ENCODE measurements at regions not wholly inside any gene's neighbourhood (a gene's known extent, or its start where the extent isn't known, plus 50 kb on each side); places are given as distances from the start of the nearest gene placed in this dataset.

DNA sequence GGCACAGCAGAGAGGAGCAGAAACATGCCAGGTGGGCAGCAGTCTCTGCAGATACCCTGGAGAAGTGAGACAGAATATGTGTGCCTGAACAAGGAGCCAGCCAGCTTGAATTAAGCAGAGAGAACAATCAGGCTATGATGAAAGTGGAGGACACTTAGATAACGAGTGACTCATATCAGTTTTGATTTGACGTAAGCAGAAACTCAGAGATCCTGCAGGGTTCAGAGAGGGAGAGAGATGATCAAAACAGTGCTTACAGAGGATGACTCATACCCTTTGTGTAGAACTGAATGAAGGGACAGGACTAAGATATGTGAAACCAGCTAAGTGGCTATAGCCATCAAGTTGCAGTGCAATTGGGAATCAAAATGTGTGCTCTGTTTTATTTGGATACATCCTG, 300.7 kb downstream of the TENT5A start:
- Mint-ChIP-seq H3K27ac (no peak overlapping the region), H3K36me3 (ENCODE audit: insufficient read depth) (no peaks in the 10 kb centered on the region), H3K27me3 (no peaks in the 10 kb centered on the region), H3K4me3 (ENCODE audit: low read depth) (no peak overlapping the region), H3K9me3 (ENCODE audit: low read depth) (no peaks in the 10 kb centered on the region), H3K4me1 (ENCODE audit: low read depth) (peaks cover under 1% of the 10 kb centered on the region)
- TF ChIP-seq, protein P1, sequence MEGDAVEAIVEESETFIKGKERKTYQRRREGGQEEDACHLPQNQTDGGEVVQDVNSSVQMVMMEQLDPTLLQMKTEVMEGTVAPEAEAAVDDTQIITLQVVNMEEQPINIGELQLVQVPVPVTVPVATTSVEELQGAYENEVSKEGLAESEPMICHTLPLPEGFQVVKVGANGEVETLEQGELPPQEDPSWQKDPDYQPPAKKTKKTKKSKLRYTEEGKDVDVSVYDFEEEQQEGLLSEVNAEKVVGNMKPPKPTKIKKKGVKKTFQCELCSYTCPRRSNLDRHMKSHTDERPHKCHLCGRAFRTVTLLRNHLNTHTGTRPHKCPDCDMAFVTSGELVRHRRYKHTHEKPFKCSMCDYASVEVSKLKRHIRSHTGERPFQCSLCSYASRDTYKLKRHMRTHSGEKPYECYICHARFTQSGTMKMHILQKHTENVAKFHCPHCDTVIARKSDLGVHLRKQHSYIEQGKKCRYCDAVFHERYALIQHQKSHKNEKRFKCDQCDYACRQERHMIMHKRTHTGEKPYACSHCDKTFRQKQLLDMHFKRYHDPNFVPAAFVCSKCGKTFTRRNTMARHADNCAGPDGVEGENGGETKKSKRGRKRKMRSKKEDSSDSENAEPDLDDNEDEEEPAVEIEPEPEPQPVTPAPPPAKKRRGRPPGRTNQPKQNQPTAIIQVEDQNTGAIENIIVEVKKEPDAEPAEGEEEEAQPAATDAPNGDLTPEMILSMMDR (IDR thresholded peaks at IDR 0.05; ENCODE audit: unreplicated experiment): no peak
- DNase-seq (ENCODE audit: low spot score, unreplicated experiment): no peak

DNA sequence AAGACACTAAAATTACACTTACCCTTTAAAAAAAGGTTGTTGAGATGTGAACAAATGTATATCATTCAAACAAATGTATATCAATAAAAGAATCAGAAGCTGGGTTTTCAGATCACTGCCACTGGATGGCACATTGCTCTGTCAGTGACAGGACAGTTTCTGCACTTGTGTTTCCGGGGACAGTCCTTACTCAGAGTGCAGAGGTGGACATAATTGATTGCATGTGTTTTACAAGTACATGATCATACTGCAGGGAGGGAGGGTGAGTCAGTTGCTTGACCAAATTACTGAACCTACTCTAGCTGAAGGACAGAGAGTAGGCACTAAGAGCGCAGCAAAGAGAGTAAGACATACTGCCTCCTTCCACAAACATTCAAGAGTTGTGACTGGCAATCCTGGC, 302.3 kb downstream of the TENT5A start:
- H3K4me1 Mint-ChIP-seq (ENCODE audit: low read depth): peaks cover 11% of the 10 kb centered on the region

DNA sequence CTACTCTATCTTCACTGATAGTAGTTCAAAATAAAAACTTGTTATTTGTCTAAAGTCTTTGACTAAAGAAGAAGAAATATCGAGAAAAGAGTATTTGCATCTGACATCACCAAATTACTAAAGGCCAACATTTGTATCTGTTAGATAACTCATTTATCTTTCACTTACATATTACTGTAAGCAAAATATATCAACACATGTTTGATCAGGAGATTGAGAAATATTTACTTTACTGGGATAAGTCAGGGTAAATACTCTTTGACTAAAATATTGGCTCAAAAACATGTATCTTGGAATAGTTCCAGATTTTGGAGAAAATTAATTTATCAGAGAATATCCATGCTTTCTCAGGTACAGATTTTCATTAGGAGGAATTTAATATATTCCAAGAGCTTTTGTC, 306.0 kb downstream of the TENT5A start:
- Mint-ChIP-seq H3K4me1 (ENCODE audit: low read depth) (peaks cover 15% of the 10 kb centered on the region), H3K27me3 (no peaks in the 10 kb centered on the region), H3K27ac (no peak overlapping the region)

More for the DNA sequence above, 302.3 kb downstream of the TENT5A start:
- no peak overlapping the region for H3K4me3 Mint-ChIP-seq (ENCODE audit: low read depth)
- H3K36me3 Mint-ChIP-seq (ENCODE audit: insufficient read depth): no peaks in the 10 kb centered on the region
- H3K9me3 Mint-ChIP-seq (ENCODE audit: low read depth): no peaks in the 10 kb centered on the region
- no peak overlapping the region for H3K27ac Mint-ChIP-seq
- DNase-seq (ENCODE audit: low spot score, unreplicated experiment): no peak
- TF ChIP-seq, protein P1 (IDR thresholded peaks at IDR 0.05; ENCODE audit: unreplicated experiment): no peak
- no peaks in the 10 kb centered on the region for H3K27me3 Mint-ChIP-seq

DNA sequence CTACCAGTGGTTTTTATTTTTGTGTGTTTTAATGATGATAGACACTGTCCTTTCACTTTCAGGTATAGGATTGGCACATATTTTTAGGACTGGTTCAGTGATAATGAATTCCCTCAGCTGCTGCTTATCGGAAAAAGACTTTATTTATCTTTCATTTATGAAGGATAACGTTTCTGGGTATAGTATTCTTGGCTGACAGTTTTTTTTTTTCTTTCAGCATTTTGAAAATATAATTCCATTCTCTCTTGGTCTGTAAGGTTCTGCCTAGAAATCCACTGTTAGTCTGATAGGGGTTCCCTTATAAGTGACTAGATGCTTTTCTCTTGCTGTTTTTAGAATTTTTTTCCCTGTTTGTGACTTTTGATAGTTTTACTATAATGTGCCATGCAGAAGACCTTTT, 313.1 kb downstream of the TENT5A start:
- no peak overlapping the region for H3K4me3 Mint-ChIP-seq (ENCODE audit: low read depth)
- H3K27me3 Mint-ChIP-seq: no peaks in the 10 kb centered on the region
- TF ChIP-seq, protein P1 (IDR thresholded peaks at IDR 0.05; ENCODE audit: unreplicated experiment): no peak
- no peaks in the 10 kb centered on the region for H3K4me1 Mint-ChIP-seq (ENCODE audit: low read depth)
- no peak for DNase-seq (ENCODE audit: low spot score, unreplicated experiment)
- peaks cover 4% of the 10 kb centered on the region for H3K36me3 Mint-ChIP-seq (ENCODE audit: insufficient read depth)
- peaks cover 35% of the 10 kb centered on the region for H3K9me3 Mint-ChIP-seq (ENCODE audit: low read depth)
- H3K27ac Mint-ChIP-seq: no peak overlapping the region

More for the DNA sequence above, 306.0 kb downstream of the TENT5A start:
- TF ChIP-seq, protein P1 (IDR thresholded peaks at IDR 0.05; ENCODE audit: unreplicated experiment): no peak
- no peak for DNase-seq (ENCODE audit: low spot score, unreplicated experiment)
- Mint-ChIP-seq H3K9me3 (ENCODE audit: low read depth) (no peaks in the 10 kb centered on the region), H3K36me3 (ENCODE audit: insufficient read depth) (no peaks in the 10 kb centered on the region), H3K4me3 (ENCODE audit: low read depth) (no peak overlapping the region)

DNA sequence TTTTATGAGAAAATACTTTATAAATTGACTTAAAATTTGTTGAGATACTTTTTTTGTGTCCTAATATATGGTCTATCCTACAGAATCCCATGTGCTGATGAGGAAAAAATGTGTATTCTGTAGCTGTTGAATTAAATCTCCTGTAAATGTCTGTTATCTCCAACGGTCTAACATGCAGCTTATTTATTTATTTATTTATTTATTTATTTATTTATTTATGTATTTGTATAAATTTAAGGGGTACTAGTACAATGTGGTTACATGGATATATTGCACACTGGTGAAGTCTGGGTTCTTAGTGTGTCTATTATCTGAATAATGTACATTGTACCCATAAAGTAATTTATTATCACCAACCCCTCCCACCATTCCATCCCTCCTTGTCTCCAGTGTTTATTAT, 315.5 kb downstream of the TENT5A start:
- Mint-ChIP-seq H3K4me1 (ENCODE audit: low read depth) (no peaks in the 10 kb centered on the region), H3K36me3 (ENCODE audit: insufficient read depth) (peaks cover 4% of the 10 kb centered on the region), H3K4me3 (ENCODE audit: low read depth) (no peak overlapping the region), H3K27me3 (no peaks in the 10 kb centered on the region), H3K9me3 (ENCODE audit: low read depth) (peaks cover 35% of the 10 kb centered on the region), H3K27ac (no peak overlapping the region)
- TF ChIP-seq, protein P1 (IDR thresholded peaks at IDR 0.05; ENCODE audit: unreplicated experiment): no peak
- no peak for DNase-seq (ENCODE audit: low spot score, unreplicated experiment)
